ENCODE measurements at regions not wholly inside any gene's neighbourhood (a gene's known extent, or its start where the extent isn't known, plus 50 kb on each side); places are given as distances from the start of the nearest gene placed in this dataset.

GRCh38 chr5:67404256-67405100 lies 207.9 kb upstream of the CD180 start:
- peak in 1 of 2 donors; percentile 12 for DNase-seq
- TF ChIP-seq CTCF (IDR thresholded peaks at IDR 0.05) (no peak), POLR2AphosphoS5 (IDR thresholded peaks at IDR 0.05) (no peak), POLR2A (IDR thresholded peaks at IDR 0.05) (no peak), EP300 (IDR thresholded peaks at IDR 0.05) (no peak)
- 55 to 69% (median 65%) methylated on average over 6 of the region's 6 CpGs for WGBS, 5 donors
- Histone ChIP-seq H3K27ac (no peak overlapping the region), H3K4me1 (no peaks in the 10 kb centered on the region), H3K9me3 (no peaks in the 10 kb centered on the region), H3K27me3 (no peaks in the 10 kb centered on the region), H3K4me3 (no peak overlapping the region), H3K36me3 (no peaks in the 10 kb centered on the region)
- intact Hi-C loops (cut with DNase I; ENCODE audit: low total_unique reads) = no loop called here

GRCh38 chr5:67402526-67402925 lies 205.9 kb upstream of the CD180 start:
- Histone ChIP-seq H3K9me3 (no peaks in the 10 kb centered on the region), H3K36me3 (no peaks in the 10 kb centered on the region), H3K4me1 (no peaks in the 10 kb centered on the region), H3K4me3 (no peak overlapping the region), H3K27ac (no peak overlapping the region), H3K27me3 (no peaks in the 10 kb centered on the region)
- 78 to 86% (median 85%) methylated on average over 5 of the region's 5 CpGs for WGBS, 5 donors
- no peak for TF ChIP-seq POLR2A (IDR thresholded peaks at IDR 0.05)
- TF ChIP-seq EP300 (IDR thresholded peaks at IDR 0.05) = no peak
- no peak for TF ChIP-seq CTCF (IDR thresholded peaks at IDR 0.05)
- no peak for TF ChIP-seq POLR2AphosphoS5 (IDR thresholded peaks at IDR 0.05)
- intact Hi-C loops (cut with DNase I; ENCODE audit: low total_unique reads) = no loop called here
- no peak for DNase-seq

GRCh38 chr5:67401172-67401571 lies 204.6 kb upstream of the CD180 start:
- TF ChIP-seq EP300 (IDR thresholded peaks at IDR 0.05) = no peak
- Histone ChIP-seq H3K36me3 (no peaks in the 10 kb centered on the region), H3K27ac (no peak overlapping the region), H3K27me3 (no peaks in the 10 kb centered on the region), H3K4me1 (no peaks in the 10 kb centered on the region), H3K9me3 (no peaks in the 10 kb centered on the region), H3K4me3 (no peak overlapping the region)
- intact Hi-C loops (cut with DNase I; ENCODE audit: low total_unique reads) = no loop called here
- 67 to 81% (median 80%) methylated on average over 2 of the region's 2 CpGs for WGBS, 5 donors
- no peak for DNase-seq

- Histone ChIP-seq H3K27ac (no peak overlapping the region), H3K9me3 (no peaks in the 10 kb centered on the region), H3K27me3 (no peaks in the 10 kb centered on the region), H3K36me3 (no peaks in the 10 kb centered on the region), H3K4me1 (no peaks in the 10 kb centered on the region), H3K4me3 (no peak overlapping the region)
- no peak for DNase-seq
- WGBS, 5 donors = 59 to 83% (median 69%) methylated on average over 3 of the region's 3 CpGs
- intact Hi-C loops (cut with DNase I; ENCODE audit: low total_unique reads) = no loop called here
- TF ChIP-seq POLR2AphosphoS5 (IDR thresholded peaks at IDR 0.05) (no peak), CTCF (IDR thresholded peaks at IDR 0.05) (no peak), POLR2A (IDR thresholded peaks at IDR 0.05) (no peak), EP300 (IDR thresholded peaks at IDR 0.05) (no peak)
Observed at GRCh38 chr5:67400752-67401151, 204.2 kb upstream of the CD180 start.

GRCh38 chr5:67395790-67396418 lies 199.3 kb upstream of the CD180 start:
- no peak for DNase-seq
- WGBS, 5 donors = 53 to 70% (median 65%) methylated on average over 2 of the region's 2 CpGs
- H3K9me3 ChIP-seq = no peaks in the 10 kb centered on the region
- no peak overlapping the region for H3K27ac ChIP-seq
- H3K27me3 ChIP-seq = no peaks in the 10 kb centered on the region
- no peak for TF ChIP-seq EP300 (IDR thresholded peaks at IDR 0.05)
- no peak for TF ChIP-seq CTCF (IDR thresholded peaks at IDR 0.05)
- TF ChIP-seq POLR2A (IDR thresholded peaks at IDR 0.05) = no peak
- no peak for TF ChIP-seq POLR2AphosphoS5 (IDR thresholded peaks at IDR 0.05)
- H3K36me3 ChIP-seq = no peaks in the 10 kb centered on the region
- H3K4me1 ChIP-seq = no peaks in the 10 kb centered on the region
- H3K4me3 ChIP-seq = no peak overlapping the region
- intact Hi-C loops (cut with DNase I; ENCODE audit: low total_unique reads) = no loop called here

All from stomach (tissue), 8 donors.